ENCODE measurements at regions not wholly inside any gene's neighbourhood (a gene's known extent, or its start where the extent isn't known, plus 50 kb on each side); places are given as distances from the start of the nearest gene placed in this dataset.

GRCh38 chr14:85731186-85731585 is 201.2 kb downstream of the FLRT2 start:
- no peak for DNase-seq
- no peak overlapping the region for H3K4me3 ChIP-seq
- no peaks in the 10 kb centered on the region for H3K36me3 ChIP-seq
- H3K4me1 ChIP-seq, result no peaks in the 10 kb centered on the region
- ATAC-seq, result no peak
- no peaks in the 10 kb centered on the region for H3K9me3 ChIP-seq
- no peak for TF ChIP-seq CTCF (IDR thresholded peaks at IDR 0.05)
- no peak for TF ChIP-seq POLR2A (IDR thresholded peaks at IDR 0.05)
- intact Hi-C loops (cut with DNase I), result no loop called here
- H3K27me3 ChIP-seq, result no peaks in the 10 kb centered on the region
- H3K27ac ChIP-seq, result no peak overlapping the region

- Histone ChIP-seq H3K4me1 (no peaks in the 10 kb centered on the region), H3K36me3 (no peaks in the 10 kb centered on the region), H3K27ac (no peak overlapping the region), H3K27me3 (no peaks in the 10 kb centered on the region), H3K9me3 (no peaks in the 10 kb centered on the region), H3K4me3 (no peak overlapping the region)
- ATAC-seq, result no peak
- intact Hi-C loops (cut with DNase I), result no loop called here
- TF ChIP-seq POLR2A (IDR thresholded peaks at IDR 0.05), result no peak
- no peak for TF ChIP-seq CTCF (IDR thresholded peaks at IDR 0.05)
- DNase-seq, result no peak
- 64% methylated on average over 2 of the region's 3 CpGs for WGBS (ENCODE audit: insufficient coverage, low coverage, low lambda C conversion rate, missing lambda C conversion rate)
These were observed 198.6 kb downstream of the FLRT2 start for GRCh38 chr14:85728476-85729065.

GRCh38 chr14:85714069-85714468 is 184.1 kb downstream of the FLRT2 start:
- TF ChIP-seq CTCF (IDR thresholded peaks at IDR 0.05) (no peak), POLR2A (IDR thresholded peaks at IDR 0.05) (no peak)
- no peak overlapping the region for H3K4me3 ChIP-seq
- no peaks in the 10 kb centered on the region for H3K9me3 ChIP-seq
- intact Hi-C loops (cut with DNase I), result no loop called here
- 88% methylated on average over 1 of the region's 1 CpG for WGBS (ENCODE audit: insufficient coverage, low coverage, low lambda C conversion rate, missing lambda C conversion rate)
- H3K27me3 ChIP-seq, result no peaks in the 10 kb centered on the region
- H3K36me3 ChIP-seq, result no peaks in the 10 kb centered on the region
- H3K27ac ChIP-seq, result no peak overlapping the region
- ATAC-seq (no peak), DNase-seq (no peak)
- no peaks in the 10 kb centered on the region for H3K4me1 ChIP-seq

- no peaks in the 10 kb centered on the region for H3K36me3 ChIP-seq
- H3K27ac ChIP-seq, result no peak overlapping the region
- no peaks in the 10 kb centered on the region for H3K27me3 ChIP-seq
- ATAC-seq (no peak), DNase-seq (no peak)
- intact Hi-C loops (cut with DNase I), result no loop called here
- H3K9me3 ChIP-seq, result no peaks in the 10 kb centered on the region
- WGBS (ENCODE audit: insufficient coverage, low coverage, low lambda C conversion rate, missing lambda C conversion rate), result 55% methylated on average over 2 of the region's 2 CpGs
- H3K4me3 ChIP-seq, result no peak overlapping the region
- no peak for TF ChIP-seq POLR2A (IDR thresholded peaks at IDR 0.05)
- TF ChIP-seq CTCF (IDR thresholded peaks at IDR 0.05), result no peak
- no peaks in the 10 kb centered on the region for H3K4me1 ChIP-seq
These were observed 181.7 kb downstream of the FLRT2 start for GRCh38 chr14:85711620-85712019.

Measured in right lobe of liver (tissue), 6 donors.